Hepatocyte (in vitro differentiated cells): ENCODE measurements at regions not wholly inside any gene's neighbourhood (a gene's known extent, or its start where the extent isn't known, plus 50 kb on each side); places are given as distances from the start of the nearest gene placed in this dataset.

Source experiments
- EZH2 ChIP-seq: fragments of 200-600 bp; sonication (generic); IDR thresholded peaks from 2 replicates; pipeline ENCODE4 v1.6.1; 2016; ENCODE audit warnings: antibody characterized with exemption, mild to moderate bottlenecking, borderline replicate concordance
- TF ChIP-seq, protein P1 (sequence below): fragments of 200-600 bp; sonication (generic); IDR thresholded peaks from 2 replicates; pipeline ENCODE4 v1.5.1; 2016; ENCODE audit warnings: antibody characterized with exemption, mild to moderate bottlenecking; ENCODE audit not compliant: poor library complexity

DNA sequence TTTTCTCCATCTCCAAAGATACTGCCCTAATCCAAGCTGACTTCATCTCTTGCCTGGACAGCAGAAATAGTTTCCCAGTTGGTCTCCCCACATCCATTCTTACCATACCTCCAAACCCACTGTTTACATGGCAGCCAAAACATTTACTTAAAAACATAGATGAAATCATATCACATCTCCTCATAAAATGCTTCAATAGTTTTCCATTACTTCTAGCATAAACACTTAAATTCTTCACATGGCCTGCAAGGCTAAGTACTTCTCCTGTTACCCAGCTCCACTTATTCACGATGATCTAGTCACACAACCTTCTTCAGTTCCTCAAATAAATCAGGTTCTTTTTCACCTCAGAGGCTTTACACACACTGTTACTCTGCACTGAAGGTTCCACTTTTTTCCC lies 185.8 kb upstream of the ACVR2A start:
- no peak for TF ChIP-seq EZH2
- TF ChIP-seq, protein P1, sequence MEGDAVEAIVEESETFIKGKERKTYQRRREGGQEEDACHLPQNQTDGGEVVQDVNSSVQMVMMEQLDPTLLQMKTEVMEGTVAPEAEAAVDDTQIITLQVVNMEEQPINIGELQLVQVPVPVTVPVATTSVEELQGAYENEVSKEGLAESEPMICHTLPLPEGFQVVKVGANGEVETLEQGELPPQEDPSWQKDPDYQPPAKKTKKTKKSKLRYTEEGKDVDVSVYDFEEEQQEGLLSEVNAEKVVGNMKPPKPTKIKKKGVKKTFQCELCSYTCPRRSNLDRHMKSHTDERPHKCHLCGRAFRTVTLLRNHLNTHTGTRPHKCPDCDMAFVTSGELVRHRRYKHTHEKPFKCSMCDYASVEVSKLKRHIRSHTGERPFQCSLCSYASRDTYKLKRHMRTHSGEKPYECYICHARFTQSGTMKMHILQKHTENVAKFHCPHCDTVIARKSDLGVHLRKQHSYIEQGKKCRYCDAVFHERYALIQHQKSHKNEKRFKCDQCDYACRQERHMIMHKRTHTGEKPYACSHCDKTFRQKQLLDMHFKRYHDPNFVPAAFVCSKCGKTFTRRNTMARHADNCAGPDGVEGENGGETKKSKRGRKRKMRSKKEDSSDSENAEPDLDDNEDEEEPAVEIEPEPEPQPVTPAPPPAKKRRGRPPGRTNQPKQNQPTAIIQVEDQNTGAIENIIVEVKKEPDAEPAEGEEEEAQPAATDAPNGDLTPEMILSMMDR = no peak
